Stimulated activated CD4-positive, alpha-beta T cell treated with anti-CD3 and anti-CD28 coated beads, Interleukin-4, amount 100 ng/mL, for 1 hour (primary cell): ENCODE measurements at regions not wholly inside any gene's neighbourhood (a gene's known extent, or its start where the extent isn't known, plus 50 kb on each side); places are given as distances from the start of the nearest gene placed in this dataset.

ENCODE experiments used
- DNase-seq: peaks from one replicate; pipeline ENCODE4 v3.0.0-alpha.2; 2020

DNA sequence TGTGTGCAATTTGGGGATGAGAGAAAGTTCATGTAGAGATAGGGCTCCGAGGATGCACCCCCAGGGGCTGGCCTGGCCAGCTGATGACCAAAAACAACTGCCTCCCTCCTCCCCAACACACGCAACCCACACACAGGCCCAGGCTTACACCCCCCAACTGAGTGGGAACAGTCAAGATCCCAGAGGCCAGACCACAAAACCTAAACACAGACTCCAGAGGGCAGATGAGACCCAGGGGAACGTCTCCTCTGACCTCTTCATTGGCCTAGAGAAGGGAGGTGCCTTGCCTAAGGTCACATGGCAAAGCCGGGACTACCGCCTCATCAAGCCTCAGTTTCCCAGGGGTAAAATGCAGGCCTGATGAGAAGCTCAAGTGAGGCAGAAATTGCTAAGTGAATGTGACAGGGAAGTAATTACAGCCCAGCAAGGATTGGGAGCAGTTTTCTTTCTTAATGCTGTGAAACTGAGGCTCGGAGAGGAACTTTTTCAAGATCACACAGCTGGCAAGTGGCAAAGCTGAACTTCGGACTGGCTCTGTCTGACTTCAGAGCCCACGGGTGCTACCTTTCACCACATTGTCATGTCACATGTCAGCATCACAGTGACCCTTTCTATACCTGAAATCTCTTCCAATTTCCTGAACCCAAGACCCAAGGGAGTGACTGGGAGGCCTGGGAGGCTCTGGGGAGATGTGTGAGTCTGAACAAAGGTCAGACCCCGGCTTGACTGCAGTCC is 69.9 kb upstream of the WNT11 start:
- no peak for DNase-seq

DNA sequence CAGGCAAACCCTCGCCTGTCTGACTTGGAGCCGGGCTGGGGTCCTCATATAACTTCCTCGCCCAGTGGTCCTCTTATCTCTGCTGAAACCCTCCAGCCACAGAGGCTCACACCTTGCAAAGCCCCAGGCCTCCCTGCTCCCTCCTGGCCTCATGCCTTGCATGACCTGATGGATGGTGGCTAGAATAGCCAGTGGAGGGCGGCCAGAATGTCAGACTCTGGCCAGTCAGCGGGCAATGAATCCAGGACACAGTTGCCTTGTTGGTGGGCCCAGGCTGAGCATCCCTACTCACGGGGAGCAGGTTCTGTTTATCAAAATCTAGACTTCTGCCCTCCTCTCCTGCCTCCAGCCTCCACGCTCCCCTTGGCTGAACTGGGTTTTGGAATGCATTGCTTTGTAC is 69.1 kb upstream of the WNT11 start:
- DNase-seq = no peak

DNA sequence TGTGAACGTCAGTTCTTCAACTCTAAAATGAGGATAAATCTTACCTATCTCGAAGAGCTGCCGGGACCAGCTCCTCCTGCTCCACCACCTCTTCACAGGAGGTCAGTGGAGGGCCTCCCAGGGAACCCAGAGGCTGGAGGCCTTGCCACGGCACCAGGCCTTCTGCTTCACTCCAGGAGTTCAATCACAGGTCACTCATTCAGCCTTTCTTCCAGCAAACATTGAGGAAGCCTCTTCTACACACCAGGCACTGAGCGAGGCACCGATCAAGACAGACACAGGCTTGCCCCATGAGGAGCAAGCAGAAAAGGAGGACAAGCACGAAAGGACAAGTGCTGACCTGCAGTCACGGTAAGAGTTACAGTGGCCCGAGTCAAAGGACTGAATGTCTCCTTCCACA is 64.8 kb upstream of the WNT11 start:
- no peak for DNase-seq

DNA sequence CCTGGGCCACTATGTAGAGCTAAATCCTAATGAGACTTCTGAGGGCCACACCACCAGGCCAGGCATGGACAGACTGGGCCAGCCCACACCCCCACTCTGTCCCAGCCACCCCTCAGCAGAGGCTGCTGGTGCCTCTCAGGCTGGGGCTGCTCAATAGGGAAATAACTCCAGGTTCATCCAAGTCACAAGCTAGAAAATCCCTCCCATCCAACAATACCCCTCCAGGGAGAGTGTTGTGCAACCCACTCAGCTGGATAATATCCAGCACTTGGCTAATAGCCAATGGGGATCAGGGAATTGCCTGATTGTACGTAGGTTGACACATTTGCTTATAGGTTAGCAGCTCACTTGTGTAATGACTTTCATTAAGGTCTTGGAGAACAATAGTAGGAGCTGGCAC is 64.1 kb upstream of the WNT11 start:
- DNase-seq = no peak

DNA sequence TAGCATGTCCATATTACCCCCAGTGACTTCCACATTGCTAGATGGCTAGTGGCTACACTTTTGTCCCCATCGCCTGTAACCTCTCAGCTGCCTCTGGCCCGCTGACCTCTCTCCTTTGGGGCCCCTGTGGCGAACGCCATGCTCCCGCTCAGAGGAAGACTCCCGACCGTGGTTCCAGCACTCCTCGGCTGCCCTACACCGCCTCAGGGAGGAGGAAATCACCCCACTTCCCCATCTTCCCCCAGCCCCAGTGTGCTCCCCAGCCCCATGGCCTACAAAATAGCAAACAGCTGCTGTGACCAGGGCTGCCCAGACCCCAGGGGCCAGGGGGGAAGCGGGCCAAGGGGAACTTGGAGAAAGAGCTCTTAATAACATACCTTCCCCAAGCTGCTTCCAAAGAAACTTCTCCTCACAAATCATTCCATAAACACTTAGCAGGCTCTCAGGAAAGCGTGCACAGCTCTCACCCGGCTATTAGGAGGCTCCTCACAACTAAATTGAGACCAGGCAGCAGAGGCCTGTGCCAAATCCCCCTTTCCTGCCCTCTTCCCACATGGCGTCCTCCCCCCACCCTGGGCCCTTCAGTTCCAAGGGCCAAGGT is 63.5 kb upstream of the WNT11 start:
- no peak for DNase-seq

DNA sequence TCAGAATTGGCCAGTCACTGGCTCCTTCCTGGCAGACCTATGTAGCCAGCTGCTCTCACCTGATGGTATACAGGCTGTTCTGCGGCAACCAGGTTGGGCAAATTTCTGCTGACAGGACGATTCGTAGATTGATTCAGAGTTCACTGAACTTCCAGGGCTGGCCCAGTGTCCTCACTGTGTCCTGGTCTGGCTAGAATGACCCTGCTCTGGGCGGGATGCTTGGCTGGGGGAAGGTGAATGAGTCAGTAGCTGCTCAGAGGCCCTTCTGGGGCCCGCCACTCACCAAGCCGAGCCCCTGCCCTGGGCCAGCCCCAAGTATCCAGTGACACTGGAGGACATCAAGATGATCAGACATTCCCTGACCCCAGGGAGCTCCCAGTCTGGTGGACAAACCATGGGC is 62.9 kb upstream of the WNT11 start:
- no peak for DNase-seq

DNA sequence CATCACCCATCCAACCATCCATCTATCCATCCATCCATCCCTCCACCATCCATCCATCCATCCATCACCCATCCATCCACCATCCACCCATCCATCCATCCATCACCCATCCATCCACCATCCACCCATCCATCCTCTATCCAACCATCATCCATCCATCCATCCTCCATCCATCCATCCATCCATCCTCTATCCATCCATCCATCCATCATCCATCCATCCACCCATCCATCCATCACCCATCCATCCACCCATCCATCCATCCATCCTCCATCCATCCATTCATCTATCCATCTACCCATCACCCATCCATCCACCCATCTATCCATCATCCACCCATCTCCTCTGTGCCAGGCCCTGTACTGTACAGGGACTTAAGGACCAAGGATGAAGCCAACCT is 62.2 kb upstream of the WNT11 start:
- no peak for DNase-seq

DNA sequence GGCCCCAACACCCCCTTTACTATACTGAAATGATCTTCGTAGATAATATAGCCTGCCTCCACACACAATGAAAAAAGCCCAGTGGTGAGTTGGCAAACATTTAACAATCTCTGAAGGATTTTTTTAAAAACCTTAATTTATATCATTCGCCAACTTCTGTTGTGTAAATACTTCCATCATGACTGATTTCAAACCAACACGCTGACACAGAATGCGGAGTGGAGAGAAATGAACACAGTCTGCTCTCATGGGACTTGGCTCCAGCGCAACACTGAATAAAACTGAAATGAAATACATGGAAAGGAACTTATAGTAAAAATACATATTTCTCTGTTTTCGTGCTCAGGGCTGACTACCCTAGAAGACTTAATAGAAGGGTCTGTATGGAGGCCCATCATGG is 61.3 kb upstream of the WNT11 start:
- DNase-seq = no peak

DNA sequence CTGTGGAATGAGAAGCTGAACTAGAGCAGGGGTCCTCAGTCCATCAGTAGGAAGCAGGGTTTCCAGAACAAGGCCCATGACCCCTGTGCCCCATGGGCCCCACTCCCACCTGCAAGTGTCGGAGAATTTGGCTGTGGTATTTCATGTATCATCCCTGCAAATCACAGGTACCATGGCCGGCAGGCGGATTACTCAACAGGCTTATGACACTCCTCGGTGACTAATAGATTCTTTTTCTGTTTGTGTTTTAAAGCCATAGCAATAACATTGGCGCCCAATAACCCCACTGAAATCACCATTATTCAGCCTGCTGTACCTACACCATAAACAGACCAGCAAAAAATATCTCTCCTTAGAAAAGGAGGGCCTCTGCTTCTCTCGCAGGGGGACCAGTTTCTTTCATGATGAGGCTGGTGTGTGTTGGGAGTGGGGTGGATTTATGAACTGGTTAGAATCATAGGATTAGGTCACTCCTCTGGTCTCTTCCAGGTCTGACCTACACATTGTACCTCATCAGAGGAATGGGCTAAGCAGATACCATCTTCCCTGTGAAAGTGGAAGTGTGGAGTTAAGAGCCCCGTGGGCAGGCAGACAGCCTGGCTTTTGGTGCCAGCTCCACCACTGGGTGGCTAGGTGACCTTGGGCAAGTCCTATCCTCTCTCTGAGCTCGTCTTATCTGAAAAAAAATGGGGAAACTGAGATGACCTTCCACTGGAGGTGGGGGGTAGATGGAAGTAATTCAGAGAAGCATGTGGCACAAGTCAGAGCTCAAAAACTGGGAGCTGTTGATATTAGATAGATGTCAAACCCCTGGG is 60.2 kb upstream of the WNT11 start:
- DNase-seq = no peak

DNA sequence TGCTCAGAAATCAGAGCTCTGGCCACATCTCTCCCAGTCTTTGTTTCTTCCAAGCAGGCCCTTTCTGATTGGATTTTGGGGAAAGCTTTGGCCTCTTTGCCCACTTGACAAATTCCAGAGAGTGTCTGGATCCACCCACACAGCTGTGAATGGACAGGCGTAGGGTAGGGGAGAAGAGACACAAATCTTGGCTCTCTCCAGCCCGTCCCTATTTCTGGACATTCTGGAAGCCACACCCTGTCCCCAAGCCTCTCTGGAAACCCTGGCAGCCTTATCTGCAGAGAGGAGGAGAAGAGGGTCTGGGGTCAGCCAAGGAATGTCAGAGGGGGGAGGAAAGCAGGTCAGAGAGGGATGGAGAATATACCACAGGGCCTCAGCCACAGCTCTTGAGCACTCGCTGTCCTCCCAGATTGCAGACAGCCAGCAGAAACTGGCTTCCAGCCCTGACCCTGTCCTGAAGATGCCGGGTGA is 59.5 kb upstream of the WNT11 start:
- DNase-seq = no peak

DNA sequence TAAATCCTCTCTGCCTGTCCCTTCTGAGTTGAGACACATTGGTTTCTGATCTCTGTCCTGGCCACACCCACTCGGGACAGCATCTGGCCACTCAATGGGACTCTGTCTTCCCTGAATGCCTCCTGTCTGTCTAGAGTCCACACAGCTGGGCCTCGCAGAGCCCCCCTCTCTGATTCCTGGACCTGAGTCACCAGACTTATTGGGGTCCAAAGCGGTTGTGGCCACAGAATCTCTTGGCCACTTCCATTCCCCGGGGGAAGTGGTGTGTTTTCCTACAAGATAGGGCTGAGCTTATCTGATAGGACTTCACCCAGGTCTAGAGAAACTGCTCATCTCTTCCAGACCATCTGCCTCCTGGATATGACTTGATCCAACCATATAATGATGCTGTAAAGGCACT is 57.4 kb upstream of the WNT11 start:
- no peak for DNase-seq

DNA sequence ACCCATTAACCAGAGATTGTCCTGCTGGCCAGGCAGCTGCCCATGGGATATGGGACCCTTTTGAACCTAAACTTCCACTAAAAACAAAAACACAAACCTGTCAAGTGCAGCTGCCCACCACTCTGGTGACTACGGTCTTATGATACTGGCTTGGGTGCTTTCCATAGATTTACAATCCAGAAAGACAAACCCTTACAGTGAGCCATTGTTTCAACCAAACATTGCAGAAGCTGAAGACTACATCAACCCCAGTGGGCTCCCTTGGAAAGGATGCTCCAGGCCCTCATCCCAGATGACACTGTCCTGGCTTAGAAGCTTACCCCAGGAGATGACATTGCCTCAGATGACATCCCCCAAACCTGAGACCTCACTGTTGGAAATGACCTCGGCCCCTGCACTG is 56.9 kb upstream of the WNT11 start:
- no peak for DNase-seq

DNA sequence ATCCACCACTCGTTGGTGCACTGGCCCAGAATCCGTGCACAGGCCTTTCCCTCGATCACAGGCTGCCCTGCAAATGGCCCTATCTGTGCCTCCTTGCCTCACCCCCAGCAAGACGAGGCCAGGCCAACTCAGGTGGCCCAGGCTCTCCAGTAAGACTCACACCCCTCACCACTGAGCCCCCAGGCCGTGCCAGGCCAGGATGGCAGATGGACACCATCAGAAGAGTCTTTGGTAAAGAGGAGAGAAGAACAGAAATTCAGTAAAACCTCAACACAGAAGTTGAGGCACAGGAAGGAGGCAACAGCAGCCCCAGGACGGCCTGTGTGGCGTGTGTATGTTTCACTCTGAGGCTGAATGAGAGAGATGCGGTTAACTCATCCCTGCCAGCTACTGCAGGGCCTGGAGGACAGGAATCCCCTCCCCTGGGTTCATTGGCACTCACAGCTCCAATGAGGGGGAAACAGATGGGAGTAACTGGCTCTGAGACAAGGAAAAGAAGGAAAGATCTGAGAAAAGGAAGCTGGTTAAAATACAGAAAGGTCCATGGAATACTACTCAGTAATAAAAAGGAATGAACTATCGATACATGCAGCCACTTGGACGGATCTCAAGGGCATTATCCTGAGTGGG is 54.1 kb upstream of the WNT11 start:
- DNase-seq = no peak

DNA sequence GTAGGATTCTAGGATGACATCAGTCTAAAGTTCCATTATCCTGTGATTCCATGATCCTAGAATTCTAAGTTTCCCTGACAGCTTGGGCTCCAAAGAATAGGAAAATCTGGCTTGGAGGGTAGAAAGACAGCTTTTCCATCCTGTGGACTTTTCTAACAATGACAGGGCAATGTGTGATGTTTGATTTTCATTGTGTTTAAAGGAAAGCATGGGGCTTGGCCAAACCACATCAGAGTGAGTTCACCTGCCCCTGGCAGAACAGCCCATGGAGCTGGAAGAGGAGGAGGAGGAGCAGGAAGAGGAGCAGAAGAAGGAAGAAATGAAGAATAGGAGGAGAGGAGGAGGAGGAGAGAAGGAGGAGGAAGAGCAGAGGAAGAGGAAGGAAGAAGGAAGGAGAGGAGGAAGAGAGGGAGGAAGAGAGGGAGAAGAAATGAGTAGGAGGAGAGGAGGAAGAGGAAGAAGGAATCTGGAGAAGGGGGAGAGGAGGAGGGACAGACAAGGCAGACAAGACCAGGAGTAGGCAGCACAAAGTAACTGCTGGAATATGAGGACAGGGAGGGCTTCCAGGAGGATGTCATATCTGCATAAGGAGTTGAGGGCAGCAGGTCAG is 53.1 kb upstream of the WNT11 start:
- DNase-seq = no peak

DNA sequence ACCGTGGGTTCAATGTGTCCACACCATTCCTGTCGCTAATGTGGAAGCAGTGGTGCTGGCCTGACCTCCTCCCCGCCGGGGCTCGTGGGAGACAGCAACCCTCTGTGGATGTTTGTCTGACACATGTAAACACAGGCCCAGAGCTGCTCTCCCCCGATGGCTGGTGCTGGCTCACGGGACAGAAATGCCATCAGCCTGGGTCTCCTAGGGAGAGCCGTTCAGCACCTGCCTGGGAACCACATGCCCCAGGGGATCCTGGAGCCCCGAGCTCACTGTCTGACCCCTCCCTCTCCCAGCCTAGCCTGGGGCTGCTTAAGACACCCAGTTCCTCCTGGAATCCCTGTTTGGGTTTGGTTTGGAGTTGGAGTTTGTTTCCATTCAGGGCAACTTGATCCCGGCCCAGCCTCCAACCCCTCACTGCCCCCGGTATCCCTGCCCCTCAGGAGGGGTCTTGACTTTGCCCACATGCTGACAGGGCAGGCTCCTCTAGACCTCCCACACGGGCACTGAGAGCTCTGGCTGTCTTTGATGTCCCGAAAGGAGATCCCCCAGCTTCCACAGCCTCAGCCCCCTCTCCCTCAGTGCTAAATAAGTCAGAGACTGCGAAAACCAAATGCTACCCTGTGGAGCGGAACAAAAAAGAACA is 50.9 kb upstream of the WNT11 start:
- no peak for DNase-seq

DNA sequence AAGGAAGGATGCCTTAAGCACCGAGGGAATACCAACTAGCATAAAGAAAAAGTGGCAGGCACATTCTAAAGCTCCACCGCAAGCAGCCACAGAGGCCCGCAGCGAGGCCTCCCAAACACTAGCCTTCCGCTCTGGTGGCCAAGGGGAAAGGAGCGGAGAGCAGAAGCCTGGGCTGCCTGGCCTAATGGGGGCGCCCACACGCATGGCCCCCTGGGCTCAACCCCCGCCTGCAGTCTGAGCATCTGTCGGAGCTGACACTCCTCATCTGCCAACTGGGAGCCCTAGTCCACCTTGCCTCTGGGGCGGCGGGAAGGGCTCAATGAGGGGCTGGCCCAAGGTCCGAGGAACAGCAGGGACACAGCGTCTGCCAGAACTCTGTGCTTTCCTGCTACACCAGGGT is 50.1 kb upstream of the WNT11 start:
- no peak for DNase-seq
